GM12892 (cell line): ENCODE measurements at regions not wholly inside any gene's neighbourhood (a gene's known extent, or its start where the extent isn't known, plus 50 kb on each side); places are given as distances from the start of the nearest gene placed in this dataset.

Source experiments
- DNase-seq: peaks from one replicate; pipeline ENCODE4 v3.0.0; 2011; ENCODE audit not compliant: insufficient read length
- FAIRE-seq: peaks from 2 replicates; lab custom pipeline; 2011; peaks lifted over from hg19 to GRCh38; lab: Jason Lieb, UNC
- POLR2A ChIP-seq: IDR thresholded peaks from 2 replicates; pipeline ENCODE4 v1.6.1; 2011; ENCODE audit warnings: low read depth, low read length, control low read depth
- POLR2AphosphoS5 ChIP-seq: IDR thresholded peaks from 2 replicates; pipeline ENCODE4 v1.6.1; 2011; ENCODE audit warnings: low read depth, low read length, control low read depth
- TAF1 ChIP-seq: IDR thresholded peaks from 2 replicates; pipeline ENCODE4 v1.6.1; 2011; ENCODE audit warnings: low read depth, mild to moderate bottlenecking, control low read depth, low read length, borderline replicate concordance

GRCh38 chr1:59007429-59007819 lies 223.6 kb upstream of the JUN start:
- DNase-seq (no peak), FAIRE-seq (no peak)
- no peak for TF ChIP-seq POLR2AphosphoS5
- TF ChIP-seq POLR2A, result no peak
- no peak for TF ChIP-seq TAF1

GRCh38 chr1:59007820-59008598 lies 224.2 kb upstream of the JUN start:
- no peak for DNase-seq
- peak; percentile 86 for FAIRE-seq
- TF ChIP-seq POLR2A (no peak), TAF1 (no peak), POLR2AphosphoS5 (no peak)

GRCh38 chr1:59008599-59009347 lies 224.9 kb upstream of the JUN start:
- FAIRE-seq (no peak), DNase-seq (no peak)
- TF ChIP-seq POLR2A, result no peak
- TF ChIP-seq TAF1, result no peak
- no peak for TF ChIP-seq POLR2AphosphoS5

- TF ChIP-seq POLR2A (no peak), POLR2AphosphoS5 (no peak)
- FAIRE-seq (no peak), DNase-seq (no peak)
These were observed 227.8 kb upstream of the JUN start for GRCh38 chr1:59011663-59012062.

- no peak for DNase-seq
- no peak for FAIRE-seq
- TF ChIP-seq TAF1 (no peak), POLR2AphosphoS5 (no peak), POLR2A (no peak)
These were observed 228.5 kb upstream of the JUN start for GRCh38 chr1:59012378-59012777.

- FAIRE-seq (peak; percentile 97), DNase-seq (no peak)
- TF ChIP-seq POLR2AphosphoS5 (no peak), POLR2A (no peak), TAF1 (no peak)
These were observed 229.6 kb upstream of the JUN start for GRCh38 chr1:59013276-59013927.

- DNase-seq, result no peak
- FAIRE-seq, result no peak
- TF ChIP-seq TAF1, result no peak
- TF ChIP-seq POLR2AphosphoS5, result no peak
- no peak for TF ChIP-seq POLR2A
These were observed 230.1 kb upstream of the JUN start for GRCh38 chr1:59013928-59014279.

GRCh38 chr1:59014827-59015226 lies 231.0 kb upstream of the JUN start:
- DNase-seq, result no peak
- FAIRE-seq, result peak; percentile 78
- no peak for TF ChIP-seq POLR2A
- TF ChIP-seq POLR2AphosphoS5, result no peak
- TF ChIP-seq TAF1, result no peak

GRCh38 chr1:59015708-59016107 lies 231.9 kb upstream of the JUN start:
- DNase-seq (no peak), FAIRE-seq (no peak)
- TF ChIP-seq POLR2A (no peak), TAF1 (no peak), POLR2AphosphoS5 (no peak)

- DNase-seq, result no peak
- no peak for TF ChIP-seq TAF1
- TF ChIP-seq POLR2A, result no peak
- TF ChIP-seq POLR2AphosphoS5, result no peak
- FAIRE-seq, result no peak
These were observed 232.5 kb upstream of the JUN start for GRCh38 chr1:59016390-59016789.

- DNase-seq, result no peak
- FAIRE-seq, result peak; percentile 5
- TF ChIP-seq TAF1 (no peak), POLR2AphosphoS5 (no peak), POLR2A (no peak)
These were observed 233.8 kb upstream of the JUN start for GRCh38 chr1:59017501-59018231.
